Transverse colon (tissue), 4 donors: ENCODE measurements at regions not wholly inside any gene's neighbourhood (a gene's known extent, or its start where the extent isn't known, plus 50 kb on each side); places are given as distances from the start of the nearest gene placed in this dataset.

Experiments used
- DNase-seq: peaks from one replicate; pipeline ENCODE4 v3.0.0-alpha.2; 2019
- H3K27ac ChIP-seq, 4 donors: fragments of 200-600 bp; sonication (generic); 2 replicates each; pipeline ENCODE4 v1.5.1; 2016 to 2018; ENCODE audit warnings: inconsistent platforms in 4 of 4
- H3K27me3 ChIP-seq: fragments of 200-600 bp; sonication (generic); 2 replicates; pipeline ENCODE4 v1.5.1; 2017; ENCODE audit warnings: inconsistent platforms
- H3K36me3 ChIP-seq, 4 donors: fragments of 200-600 bp; sonication (generic); 2 replicates each; pipeline ENCODE4 v1.5.1; 2017 to 2019; ENCODE audit warnings: inconsistent platforms in 4 of 4
- H3K4me1 ChIP-seq, 4 donors: fragments of 200-600 bp; sonication (generic); 2 replicates each; pipeline ENCODE4 v1.5.1; 2017 to 2020; ENCODE audit warnings: inconsistent platforms in 4 of 4
- H3K4me3 ChIP-seq, 4 donors: fragments of 200-600 bp; sonication (generic); 1 replicate in 1 of 4; 2 replicates in 3 of 4; pipeline versions ENCODE4 v1.5.1 to v1.6.1; 2017 to 2019; ENCODE audit warnings: inconsistent platforms in 4 of 4
- H3K9me3 ChIP-seq, 2 donors: fragments of 200-600 bp; sonication (generic); 2 replicates each; pipeline ENCODE4 v1.5.1; 2017 to 2019; ENCODE audit warnings: inconsistent platforms in 2 of 2
- CTCF ChIP-seq, 5 experiments: fragments of 200-600 bp in 3 of 5; fragments of 450-650 bp in 2 of 5; sonication (generic) in 3 of 5; IDR thresholded peaks; 1 replicate in 2 of 5; 2 replicates in 3 of 5; pipeline ENCODE4 v1.5.1; 2016 to 2017; ENCODE audit warnings: antibody characterized with exemption in 5 of 5, inconsistent platforms in 3 of 5, mild to moderate bottlenecking in 2 of 5, moderate library complexity in 1 of 5
- EP300 ChIP-seq: sonication (generic); formaldehyde crosslinking; IDR thresholded peaks from one replicate; pipeline ENCODE4 v1.6.1; 2017; ENCODE audit warnings: antibody characterized with exemption, low read depth
- POLR2A ChIP-seq: fragments of 450-650 bp; IDR thresholded peaks from one replicate; pipeline ENCODE4 v1.6.1; 2016; ENCODE audit warnings: antibody characterized with exemption, mild to moderate bottlenecking, moderate library complexity
- POLR2AphosphoS5 ChIP-seq, 3 donors: sonication (generic); formaldehyde crosslinking; IDR thresholded peaks; one replicate each; pipeline ENCODE4 v1.6.1; 2016; ENCODE audit warnings: antibody characterized with exemption in 3 of 3
- WGBS, 2 donors: methylation state at CpG; one replicate each; pipeline ENCODE4 v1.1.5; 2018; ENCODE audit warnings: low coverage in 1 of 2; 5-methylcytosine and 5-hydroxymethylcytosine counted together
- in situ Hi-C, 4 donors: fragments of 200-750 bp; cut with MboI; loops; one replicate each; pipeline versions ENCODE4 v1.15.0 to v1.15.1; 2017; ENCODE audit warnings: low sequenced_read_pairs in 3 of 4, low pct_ligation_motif_present in 1 of 4, low pct_unique_long_range_greater_than_20kb in 1 of 4
- intact Hi-C: fragments of 100-400 bp; cut with DNase I; formaldehyde crosslinking; loops from one replicate; pipeline ENCODE4 v1.15.1; 2023; ENCODE audit warnings: low total_unique reads

DNA sequence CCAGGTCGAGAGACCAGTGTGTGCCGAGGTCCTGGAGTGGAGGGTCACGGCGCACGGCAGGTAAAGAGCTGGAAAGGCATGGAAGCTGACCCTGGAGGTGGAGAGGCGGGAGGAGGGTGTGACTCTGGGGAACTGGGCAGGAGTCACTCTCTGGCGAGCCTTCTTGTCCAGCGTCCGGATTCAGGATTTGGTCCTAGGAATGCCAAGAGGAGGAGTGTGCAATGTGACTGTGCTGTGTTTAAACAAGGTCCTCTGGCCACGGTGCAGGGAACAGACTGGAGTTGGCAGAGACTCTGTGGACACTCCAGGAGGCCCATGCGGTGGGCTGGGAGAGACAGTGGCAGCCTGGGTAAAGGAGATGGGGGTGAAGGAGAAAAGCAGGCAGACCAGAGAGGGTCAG, 64.2 kb upstream of the CASZ1 start:
- in situ Hi-C loops: loop anchor here in 3 of 4 donors (10.0 to 25.0 kb wide), 3 partner anchors 173 to 356 kb away; no protein-coding TSS in a partner anchor
- H3K27me3 ChIP-seq: peaks cover 15% of the 10 kb centered on the region
- H3K36me3 ChIP-seq: no peaks in the 10 kb centered on the region
- no peak overlapping the region for H3K4me3 ChIP-seq
- H3K27ac ChIP-seq: no peak overlapping the region
- intact Hi-C loops: no loop called here
- WGBS, 2 donors: 50 to 73% methylated on average over 1 to 10 of the region's 11 CpGs
- TF ChIP-seq POLR2A (no peak), POLR2AphosphoS5 (IDR thresholded peaks at IDR 0.05) (no peak), EP300 (no peak), CTCF (IDR thresholded peaks at IDR 0.05) (no peak)
- DNase-seq: no peak
- H3K4me1 ChIP-seq: peaks cover 0 to 4% (median 0%) of the 10 kb centered on the region in 4 donors
- no peaks in the 10 kb centered on the region for H3K9me3 ChIP-seq

- no peak overlapping the region for H3K4me3 ChIP-seq
- 71 to 80% methylated on average over 2 to 5 of the region's 5 CpGs for WGBS, 2 donors
- intact Hi-C loops: no loop called here
- H3K27ac ChIP-seq: no peak overlapping the region
- DNase-seq: no peak
- no peaks in the 10 kb centered on the region for H3K9me3 ChIP-seq
- H3K4me1 ChIP-seq: peaks cover 4 to 12% (median 6%) of the 10 kb centered on the region in 4 donors
- TF ChIP-seq CTCF (IDR thresholded peaks at IDR 0.05): no peak
- TF ChIP-seq POLR2A: no peak
- TF ChIP-seq EP300: no peak
- peaks cover 25% of the 10 kb centered on the region for H3K27me3 ChIP-seq
- in situ Hi-C loops: loop anchor here in 3 of 4 donors (10.0 to 25.0 kb wide), 3 partner anchors 175 to 357 kb away; no protein-coding TSS in a partner anchor
- H3K36me3 ChIP-seq: no peaks in the 10 kb centered on the region
Measured at GRCh38 chr1:10861822-10862221, 65.4 kb upstream of the CASZ1 start.

DNA sequence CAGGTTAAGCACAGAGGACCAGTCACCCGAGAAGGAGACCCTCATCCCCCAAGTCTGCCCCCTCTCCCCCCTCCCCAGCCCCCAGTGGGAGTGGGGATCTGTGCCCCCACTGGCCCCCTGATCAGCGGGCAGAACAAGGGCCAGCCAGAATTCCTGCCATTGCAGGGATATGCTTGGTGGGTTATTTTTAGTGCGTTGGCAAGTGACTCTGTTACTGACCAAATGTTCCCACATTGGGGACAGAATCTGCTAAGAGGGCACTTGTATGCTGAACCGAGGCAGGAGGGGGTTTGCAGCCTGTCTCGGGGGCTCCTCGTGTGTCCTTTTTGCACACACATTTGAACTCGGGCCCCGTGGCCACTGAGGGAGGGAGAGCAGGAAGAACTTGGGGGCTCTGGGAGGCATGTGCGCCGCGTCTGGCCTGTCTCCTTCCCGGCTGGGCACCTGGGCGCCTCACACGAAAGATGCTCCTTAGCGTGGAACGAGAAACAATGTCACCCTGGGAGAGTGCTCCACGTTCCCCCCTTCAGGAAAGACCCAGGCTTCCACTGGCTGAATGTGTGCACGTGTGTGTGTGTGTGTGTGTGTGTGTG, 66.4 kb upstream of the CASZ1 start:
- in situ Hi-C loops: loop anchor here in 3 of 4 donors (10.0 to 25.0 kb wide), 3 partner anchors 176 to 358 kb away; no protein-coding TSS in a partner anchor
- intact Hi-C loops: no loop called here
- Histone ChIP-seq H3K36me3 (no peaks in the 10 kb centered on the region), H3K27me3 (peaks cover 32% of the 10 kb centered on the region), H3K9me3 (no peaks in the 10 kb centered on the region), H3K4me1 (peaks cover 8 to 20% (median 13%) of the 10 kb centered on the region in 4 donors), H3K27ac (no peak overlapping the region), H3K4me3 (no peak overlapping the region)
- 70% methylated on average over 17 of the region's 18 CpGs; no CpG with 5 or more reads in 1 of the 2 donors for WGBS, 2 donors
- TF ChIP-seq POLR2A (no peak), CTCF (IDR thresholded peaks at IDR 0.05) (no peak), POLR2AphosphoS5 (IDR thresholded peaks at IDR 0.05) (no peak), EP300 (no peak)
- no peak for DNase-seq

DNA sequence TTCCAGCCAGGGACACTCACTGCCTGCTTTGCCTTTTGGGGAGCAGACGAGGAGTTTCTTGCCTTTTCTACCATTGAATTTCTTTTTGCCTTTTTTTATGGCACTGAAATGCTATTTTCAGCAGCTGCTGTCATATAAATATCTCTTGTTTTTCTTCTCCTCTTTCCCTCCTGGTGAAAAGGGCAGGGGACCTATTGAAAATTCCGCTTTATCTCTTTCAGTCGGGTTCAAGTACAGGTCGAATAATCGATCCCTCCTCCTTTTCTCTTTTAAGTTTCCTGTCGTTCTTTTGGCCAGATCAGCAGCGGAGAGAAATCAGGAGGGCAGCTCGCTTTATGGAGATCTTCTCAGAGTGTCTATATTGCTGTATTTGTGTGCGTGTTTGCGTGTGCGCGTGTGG, 67.4 kb upstream of the CASZ1 start:
- in situ Hi-C loops (loop anchor here in 3 of 4 donors (10.0 to 25.0 kb wide), 3 partner anchors 177 to 359 kb away; no protein-coding TSS in a partner anchor), intact Hi-C loops (no loop called here)
- H3K4me1 ChIP-seq: peaks cover 8 to 17% (median 13%) of the 10 kb centered on the region in 4 donors
- no peaks in the 10 kb centered on the region for H3K36me3 ChIP-seq
- 37 to 55% methylated on average over 12 of the region's 12 CpGs for WGBS, 2 donors
- no peak for TF ChIP-seq POLR2A
- TF ChIP-seq EP300: no peak
- no peak for TF ChIP-seq CTCF (IDR thresholded peaks at IDR 0.05)
- TF ChIP-seq POLR2AphosphoS5 (IDR thresholded peaks at IDR 0.05): no peak
- DNase-seq: no peak
- no peak overlapping the region for H3K27ac ChIP-seq
- no peaks in the 10 kb centered on the region for H3K9me3 ChIP-seq
- H3K4me3 ChIP-seq: no peak overlapping the region
- peaks cover 36% of the 10 kb centered on the region for H3K27me3 ChIP-seq
